HUES48 (cell line): ENCODE measurements at regions not wholly inside any gene's neighbourhood (a gene's known extent, or its start where the extent isn't known, plus 50 kb on each side); places are given as distances from the start of the nearest gene placed in this dataset.

Source experiments
- H3K27ac ChIP-seq: one replicate; pipeline ENCODE4 v1.7.0; 2013; ENCODE audit warnings: low read depth, low read length, inconsistent platforms
- H3K27me3 ChIP-seq: 2 replicates; pipeline ENCODE4 v1.6.1; 2013; ENCODE audit warnings: mild to moderate bottlenecking, low read length; ENCODE audit not compliant: control insufficient read depth, insufficient read depth
- H3K36me3 ChIP-seq: 2 replicates; pipeline ENCODE4 v1.6.1; 2013; ENCODE audit warnings: low read length; ENCODE audit not compliant: control insufficient read depth, insufficient read depth
- H3K4me1 ChIP-seq: 2 replicates; pipeline ENCODE4 v1.6.1; 2013; ENCODE audit warnings: mild to moderate bottlenecking, low read length; ENCODE audit not compliant: control insufficient read depth, insufficient read depth
- H3K4me3 ChIP-seq: 2 replicates; pipeline ENCODE4 v1.5.1; 2013; ENCODE audit warnings: mild to moderate bottlenecking, low read depth, low read length
- H3K9ac ChIP-seq: 2 replicates; pipeline ENCODE4 v1.6.1; 2013; ENCODE audit warnings: mild to moderate bottlenecking, low read depth, low read length, moderate library complexity
- H3K9me3 ChIP-seq: 2 replicates; pipeline ENCODE4 v1.6.1; 2013; ENCODE audit warnings: low read length; ENCODE audit not compliant: control insufficient read depth, insufficient read depth

- H3K36me3 ChIP-seq = no peaks in the 10 kb centered on the region
- no peak overlapping the region for H3K27ac ChIP-seq
- H3K9me3 ChIP-seq = no peaks in the 10 kb centered on the region
- no peaks in the 10 kb centered on the region for H3K27me3 ChIP-seq
- no peaks in the 10 kb centered on the region for H3K4me1 ChIP-seq
- H3K4me3 ChIP-seq = no peak overlapping the region
- no peak overlapping the region for H3K9ac ChIP-seq
Measured at GRCh38 chr22:34763496-34763895, 302.5 kb upstream of the ISX start.

GRCh38 chr22:34765115-34765514, 300.8 kb upstream of the ISX start:
- H3K9me3 ChIP-seq = no peaks in the 10 kb centered on the region
- no peak overlapping the region for H3K27ac ChIP-seq
- no peaks in the 10 kb centered on the region for H3K27me3 ChIP-seq
- H3K4me1 ChIP-seq = peaks cover 11% of the 10 kb centered on the region
- H3K4me3 ChIP-seq = no peak overlapping the region
- no peak overlapping the region for H3K9ac ChIP-seq
- no peaks in the 10 kb centered on the region for H3K36me3 ChIP-seq

GRCh38 chr22:34769361-34769760, 296.6 kb upstream of the ISX start:
- Histone ChIP-seq H3K27ac (no peak overlapping the region), H3K4me3 (no peak overlapping the region), H3K36me3 (no peaks in the 10 kb centered on the region), H3K9me3 (no peaks in the 10 kb centered on the region), H3K9ac (no peak overlapping the region), H3K27me3 (no peaks in the 10 kb centered on the region), H3K4me1 (peaks cover 20% of the 10 kb centered on the region)

DNA sequence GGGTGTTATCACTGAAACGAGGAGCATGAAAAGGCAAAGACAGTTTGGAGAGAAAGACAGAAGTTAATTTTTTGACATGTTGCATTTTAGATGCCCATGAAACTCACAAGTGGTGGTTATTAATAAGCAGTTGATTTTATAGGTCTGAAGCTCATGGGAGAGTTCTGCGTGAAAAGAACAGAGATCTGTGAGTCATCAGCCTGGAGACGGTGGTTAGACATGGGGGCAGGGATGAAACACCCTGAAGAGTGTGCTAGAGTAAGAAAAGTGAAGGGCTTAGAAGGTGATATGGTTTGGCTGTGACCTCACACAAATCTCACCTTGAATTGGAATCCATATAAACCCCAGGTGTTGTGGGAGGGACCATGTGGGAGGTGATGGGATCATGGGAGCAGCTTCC, 289.1 kb upstream of the ISX start:
- Histone ChIP-seq H3K27ac (no peak overlapping the region), H3K36me3 (no peaks in the 10 kb centered on the region), H3K4me1 (no peaks in the 10 kb centered on the region), H3K27me3 (no peaks in the 10 kb centered on the region), H3K4me3 (no peak overlapping the region), H3K9me3 (peaks cover 23% of the 10 kb centered on the region), H3K9ac (no peak overlapping the region)

- H3K27ac ChIP-seq = no peak overlapping the region
- H3K36me3 ChIP-seq = no peaks in the 10 kb centered on the region
- H3K9me3 ChIP-seq = peaks cover 22% of the 10 kb centered on the region
- no peak overlapping the region for H3K4me3 ChIP-seq
- no peaks in the 10 kb centered on the region for H3K27me3 ChIP-seq
- H3K4me1 ChIP-seq = peaks cover 11% of the 10 kb centered on the region
- no peak overlapping the region for H3K9ac ChIP-seq
Measured at GRCh38 chr22:34781681-34782080, 284.3 kb upstream of the ISX start.

GRCh38 chr22:34783436-34783835, 282.5 kb upstream of the ISX start:
- Histone ChIP-seq H3K9ac (no peak overlapping the region), H3K9me3 (peaks cover 15% of the 10 kb centered on the region), H3K27me3 (no peaks in the 10 kb centered on the region), H3K4me1 (peaks cover 11% of the 10 kb centered on the region), H3K4me3 (no peak overlapping the region), H3K36me3 (no peaks in the 10 kb centered on the region), H3K27ac (peak overlapping the region; percentile 9)

DNA sequence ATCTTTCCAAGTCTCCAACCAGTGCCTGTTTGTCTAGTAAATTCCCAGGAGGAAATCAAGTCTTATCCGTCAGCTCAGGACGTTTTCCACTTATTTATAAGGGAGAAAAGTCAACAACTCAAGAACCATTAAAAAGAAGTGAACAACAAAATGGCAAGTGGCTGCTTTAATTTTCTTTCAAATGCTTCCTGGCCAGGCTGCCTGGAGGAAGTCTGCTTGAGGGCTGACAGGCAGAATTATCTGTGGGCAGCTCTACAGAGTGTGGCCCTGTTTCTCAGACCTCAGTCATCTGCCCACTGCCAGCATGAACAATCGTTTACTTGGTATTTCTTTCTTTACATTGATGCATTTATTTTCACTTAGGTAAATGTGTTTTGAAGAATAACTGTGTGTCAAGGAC, 281.9 kb upstream of the ISX start:
- Histone ChIP-seq H3K4me1 (peaks cover 11% of the 10 kb centered on the region), H3K9me3 (peaks cover 15% of the 10 kb centered on the region; the same call in 1 of the 2 replicates), H3K27me3 (no peaks in the 10 kb centered on the region), H3K9ac (no peak overlapping the region), H3K36me3 (no peaks in the 10 kb centered on the region), H3K4me3 (no peak overlapping the region), H3K27ac (peak overlapping the region; percentile 9)

GRCh38 chr22:34797826-34798225, 268.1 kb upstream of the ISX start:
- Histone ChIP-seq H3K27ac (no peak overlapping the region), H3K36me3 (no peaks in the 10 kb centered on the region), H3K4me1 (no peaks in the 10 kb centered on the region), H3K27me3 (no peaks in the 10 kb centered on the region), H3K9me3 (no peaks in the 10 kb centered on the region), H3K9ac (no peak overlapping the region), H3K4me3 (no peak overlapping the region)

- Histone ChIP-seq H3K27me3 (no peaks in the 10 kb centered on the region), H3K36me3 (no peaks in the 10 kb centered on the region), H3K4me3 (no peak overlapping the region), H3K9ac (no peak overlapping the region), H3K9me3 (no peaks in the 10 kb centered on the region), H3K4me1 (no peaks in the 10 kb centered on the region), H3K27ac (no peak overlapping the region)
Measured at GRCh38 chr22:34798605-34799004, 267.4 kb upstream of the ISX start.

DNA sequence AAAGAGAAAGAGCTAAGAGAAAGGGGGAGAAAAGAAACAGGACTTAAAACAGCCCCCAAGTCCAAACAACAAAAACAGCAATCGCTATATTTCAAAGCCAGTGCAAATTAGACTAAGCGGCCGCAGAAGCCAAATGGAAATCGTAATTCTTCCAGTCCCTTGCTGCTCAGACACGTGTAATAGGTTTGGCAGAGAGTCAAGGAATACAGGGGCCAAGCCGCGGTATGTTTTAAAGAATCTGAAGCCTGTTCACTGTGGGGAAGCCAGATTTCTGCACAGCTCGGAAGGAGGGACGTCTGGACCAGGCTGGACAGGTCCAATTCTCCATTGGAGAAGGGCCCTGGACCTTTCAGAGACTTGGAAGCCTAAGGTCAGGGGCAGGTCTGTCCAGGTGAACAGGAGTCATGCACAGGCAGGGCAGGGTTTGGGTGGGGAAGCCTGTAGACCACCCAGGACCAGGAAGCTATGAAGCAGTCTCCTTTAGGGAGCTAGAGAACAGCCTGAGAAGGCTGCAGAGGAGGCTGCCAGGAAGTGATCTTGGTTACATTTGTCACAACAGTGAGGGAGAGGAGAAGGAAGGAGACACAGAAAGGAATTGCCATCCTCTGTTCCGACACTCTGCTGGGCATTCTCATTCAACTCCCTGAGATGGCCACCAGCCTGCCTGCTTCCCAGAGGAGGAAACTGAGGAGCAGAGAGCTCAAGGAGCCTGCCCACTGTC, 265.5 kb upstream of the ISX start:
- Histone ChIP-seq H3K9ac (no peak overlapping the region), H3K9me3 (no peaks in the 10 kb centered on the region), H3K27me3 (no peaks in the 10 kb centered on the region), H3K4me3 (no peak overlapping the region), H3K36me3 (no peaks in the 10 kb centered on the region), H3K27ac (no peak overlapping the region), H3K4me1 (no peaks in the 10 kb centered on the region)

DNA sequence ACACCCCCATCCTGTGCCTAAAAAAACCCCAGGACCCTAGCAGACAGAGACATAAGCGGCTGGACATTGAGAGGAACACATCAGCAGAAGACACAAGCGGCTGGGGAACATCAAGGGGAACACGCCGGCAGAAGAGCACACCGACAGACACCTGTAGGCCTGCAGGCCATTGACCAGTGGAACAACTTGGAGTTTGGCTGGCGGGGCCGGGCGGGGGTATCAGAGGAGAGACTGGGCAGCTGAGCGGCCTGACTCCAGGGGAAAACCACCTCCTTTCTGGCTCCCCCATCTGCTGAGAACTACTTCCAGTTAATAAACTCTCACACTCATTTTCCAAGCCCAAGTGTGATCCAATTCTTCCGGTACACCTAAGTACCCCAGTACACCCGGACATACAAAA, 264.7 kb upstream of the ISX start:
- no peaks in the 10 kb centered on the region for H3K36me3 ChIP-seq
- H3K9ac ChIP-seq = no peak overlapping the region
- no peaks in the 10 kb centered on the region for H3K9me3 ChIP-seq
- H3K4me1 ChIP-seq = no peaks in the 10 kb centered on the region
- no peak overlapping the region for H3K27ac ChIP-seq
- no peak overlapping the region for H3K4me3 ChIP-seq
- no peaks in the 10 kb centered on the region for H3K27me3 ChIP-seq
